ENCODE measurements at regions not wholly inside any gene's neighbourhood (a gene's known extent, or its start where the extent isn't known, plus 50 kb on each side); places are given as distances from the start of the nearest gene placed in this dataset.
A peak's percentile ranks its signal among the peaks of the same experiment; 100 is the strongest.

DNA sequence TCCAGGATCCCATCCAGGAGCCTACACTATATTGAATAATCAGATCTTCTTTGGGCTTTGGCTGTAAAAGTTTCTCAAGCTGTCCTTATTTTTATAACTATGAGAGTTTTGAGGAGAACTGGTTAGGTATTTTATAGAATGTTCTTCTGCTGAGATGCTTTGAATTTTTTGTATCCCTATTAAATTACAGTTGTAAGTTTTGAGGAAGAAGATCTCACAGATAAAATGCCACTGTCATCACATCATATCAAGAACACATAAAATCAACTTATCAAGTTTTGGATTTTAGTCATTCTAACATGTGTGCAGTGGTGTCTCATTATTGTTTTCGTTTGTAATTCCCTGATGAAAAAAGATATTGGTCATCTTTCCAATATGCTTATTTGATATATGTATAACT, 260.2 kb upstream of the COL3A1 start:
- Histone ChIP-seq H3K36me3 (ENCODE audit: insufficient read depth) (no peaks in the 10 kb centered on the region), H3K9me2 (ENCODE audit: insufficient read depth) (no peaks in the 10 kb centered on the region), H3K4me3 (no peak overlapping the region), H3K4me2 (no peak overlapping the region), H3F3A (replicated peaks; ENCODE audit: low read depth) (no peaks in the 10 kb centered on the region), H3K27me3 (ENCODE audit: insufficient read depth) (no peaks in the 10 kb centered on the region), H2AFZ (no peak overlapping the region), H3K27ac (ENCODE audit: low read depth) (no peak overlapping the region), H3K4me1 (ENCODE audit: insufficient read depth) (no peaks in the 10 kb centered on the region), H3K79me2 (replicated peaks; ENCODE audit: insufficient read depth) (no peaks in the 10 kb centered on the region), H4K20me1 (replicated peaks; ENCODE audit: insufficient read depth) (no peaks in the 10 kb centered on the region)
- Mint-ChIP-seq H3K36me3 (ENCODE audit: low read depth) (peaks cover 15% of the 10 kb centered on the region), H3K4me1 (no peaks in the 10 kb centered on the region), H3K27me3 (ENCODE audit: insufficient read depth, low read depth, poor library complexity) (peaks cover 1% of the 10 kb centered on the region), H3K27ac (no peak overlapping the region), H3K4me3 (no peak overlapping the region), H3K9me3 (peaks cover 29% of the 10 kb centered on the region)
- ATAC-seq (no peak), DNase-seq (ENCODE audit: low spot score) (no peak)
- TF ChIP-seq CTCF (conservative IDR thresholded peaks at IDR 0.05; ENCODE audit: low read depth in 2 of 2) (no peak), STAT1 (IDR thresholded peaks at IDR 0.05; ENCODE audit: unreplicated experiment) (no peak), REST (IDR thresholded peaks at IDR 0.05; ENCODE audit: unreplicated experiment) (no peak)
- TF ChIP-seq, protein P1, sequence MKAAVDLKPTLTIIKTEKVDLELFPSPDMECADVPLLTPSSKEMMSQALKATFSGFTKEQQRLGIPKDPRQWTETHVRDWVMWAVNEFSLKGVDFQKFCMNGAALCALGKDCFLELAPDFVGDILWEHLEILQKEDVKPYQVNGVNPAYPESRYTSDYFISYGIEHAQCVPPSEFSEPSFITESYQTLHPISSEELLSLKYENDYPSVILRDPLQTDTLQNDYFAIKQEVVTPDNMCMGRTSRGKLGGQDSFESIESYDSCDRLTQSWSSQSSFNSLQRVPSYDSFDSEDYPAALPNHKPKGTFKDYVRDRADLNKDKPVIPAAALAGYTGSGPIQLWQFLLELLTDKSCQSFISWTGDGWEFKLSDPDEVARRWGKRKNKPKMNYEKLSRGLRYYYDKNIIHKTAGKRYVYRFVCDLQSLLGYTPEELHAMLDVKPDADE (IDR thresholded peaks at IDR 0.05) = no peak

DNA sequence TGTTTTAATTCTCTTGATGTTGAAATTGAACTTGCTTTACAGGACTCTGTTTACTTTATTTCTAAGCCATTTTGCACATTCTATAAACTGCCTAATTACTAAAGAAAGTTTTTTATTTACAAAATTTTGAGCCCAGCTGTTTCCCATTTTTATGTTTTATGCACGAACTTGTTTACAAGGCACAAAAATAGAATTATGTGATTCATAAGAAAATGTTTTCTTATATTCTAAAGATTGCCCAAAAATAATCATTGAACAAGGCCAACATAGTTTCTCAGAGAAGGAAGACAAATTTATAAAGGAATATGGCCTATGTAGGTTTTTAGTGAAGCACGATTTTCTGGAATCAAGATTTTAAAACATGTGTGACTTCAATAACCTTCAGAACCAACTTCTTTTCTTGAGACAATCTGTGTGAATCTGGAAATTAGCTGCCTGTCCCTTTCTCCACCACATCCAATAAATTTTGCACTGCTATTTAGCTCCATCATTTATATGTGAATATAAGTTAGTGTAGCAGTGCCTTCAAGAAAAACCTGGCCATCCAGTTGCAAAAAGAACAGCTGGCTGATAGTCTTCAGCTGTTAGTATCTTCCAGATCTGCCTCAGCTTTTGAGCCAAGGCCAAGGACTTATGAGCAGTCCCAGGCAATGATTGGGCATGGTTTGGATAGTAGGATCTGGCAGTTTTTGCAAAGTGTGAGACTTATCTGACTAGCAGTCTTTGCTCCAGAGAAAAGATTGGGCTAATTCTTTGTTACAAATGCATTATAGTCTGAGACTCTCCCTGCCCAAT, 253.2 kb upstream of the COL3A1 start:
- H4K20me1 ChIP-seq (replicated peaks; ENCODE audit: insufficient read depth) = no peaks in the 10 kb centered on the region
- H3K4me2 ChIP-seq = no peak overlapping the region
- ATAC-seq = no peak
- H3K4me3 Mint-ChIP-seq = no peak overlapping the region
- H2AFZ ChIP-seq = peak overlapping the region; percentile 43; the same call in 1 of the 2 replicates
- H3K27ac ChIP-seq (ENCODE audit: low read depth) = no peak overlapping the region
- H3K36me3 Mint-ChIP-seq (ENCODE audit: low read depth) = no peaks in the 10 kb centered on the region
- H3K9me2 ChIP-seq (ENCODE audit: insufficient read depth) = no peaks in the 10 kb centered on the region
- H3K27ac Mint-ChIP-seq = 0 out of 2 replicates have a peak overlapping the region, but pooled peaks have one; percentile 18
- no peaks in the 10 kb centered on the region for H3K27me3 Mint-ChIP-seq (ENCODE audit: insufficient read depth, low read depth, poor library complexity)
- no peaks in the 10 kb centered on the region for H3K36me3 ChIP-seq (ENCODE audit: insufficient read depth)
- no peaks in the 10 kb centered on the region for H3K79me2 ChIP-seq (replicated peaks; ENCODE audit: insufficient read depth)
- no peaks in the 10 kb centered on the region for H3K27me3 ChIP-seq (ENCODE audit: insufficient read depth)
- H3K4me1 ChIP-seq (ENCODE audit: insufficient read depth) = no peaks in the 10 kb centered on the region
- H3K9me3 Mint-ChIP-seq = no peaks in the 10 kb centered on the region
- no peak for DNase-seq (ENCODE audit: low spot score)
- peaks cover 5% of the 10 kb centered on the region; the same call in 2 of the 3 replicates for H3K4me1 Mint-ChIP-seq
- no peak overlapping the region for H3K4me3 ChIP-seq
- H3F3A ChIP-seq (replicated peaks; ENCODE audit: low read depth) = no peaks in the 10 kb centered on the region
- TF ChIP-seq ZNF114 (CRISPR knock-in tag; IDR thresholded peaks at IDR 0.05) (no peak), CREB1 (CRISPR knock-in tag; IDR thresholded peaks at IDR 0.05; ENCODE audit: low read depth) (no peak), EZH2phosphoT487 (IDR thresholded peaks at IDR 0.05; ENCODE audit: unreplicated experiment) (no peak), STAT1 (IDR thresholded peaks at IDR 0.05; ENCODE audit: unreplicated experiment) (no peak), CTCF (conservative IDR thresholded peaks at IDR 0.05; ENCODE audit: low read depth in 2 of 2) (no peak), POLR2AphosphoS5 (IDR thresholded peaks at IDR 0.05; ENCODE audit: low read depth) (no peak), JUNB (IDR thresholded peaks at IDR 0.05; ENCODE audit: unreplicated experiment) (no peak), ZNF331 (CRISPR knock-in tag; IDR thresholded peaks at IDR 0.05; ENCODE audit: low read depth) (no peak)
- TF ChIP-seq, protein P1 (IDR thresholded peaks at IDR 0.05) = no peak
